Spleen (tissue), 11 donors: ENCODE measurements at regions not wholly inside any gene's neighbourhood (a gene's known extent, or its start where the extent isn't known, plus 50 kb on each side); places are given as distances from the start of the nearest gene placed in this dataset.

Experiments used
- DNase-seq: peaks from one replicate; pipeline ENCODE4 v3.0.0-alpha.2; 2020
- H3K27ac ChIP-seq, 8 donors: fragments of 200-600 bp; sonication (generic) in 7 of 8; 1 replicate in 4 of 8; 2 replicates in 4 of 8; pipeline versions ENCODE4 v1.5.0 to v1.8.0; 2016 to 2021; ENCODE audit warnings: inconsistent platforms in 4 of 8, mild to moderate bottlenecking in 4 of 8, moderate library complexity in 1 of 8
- H3K27me3 ChIP-seq, 7 donors: fragments of 200-600 bp; sonication (generic) in 6 of 7; replicated peaks in 1 of 7; 1 replicate in 4 of 7; 2 replicates in 3 of 7; pipeline versions ENCODE4 v1.5.0 to v1.8.0; 2016 to 2021; ENCODE audit warnings: inconsistent platforms in 3 of 7, mild to moderate bottlenecking in 1 of 7
- H3K36me3 ChIP-seq, 6 donors: fragments of 200-600 bp; sonication (generic) in 5 of 6; 1 replicate in 4 of 6; 2 replicates in 2 of 6; pipeline versions ENCODE4 v1.5.0 to v1.8.0; 2016 to 2021; ENCODE audit warnings: inconsistent platforms in 2 of 6
- H3K4me1 ChIP-seq, 6 donors: fragments of 200-600 bp; sonication (generic) in 5 of 6; 1 replicate in 3 of 6; 2 replicates in 3 of 6; pipeline versions ENCODE4 v1.5.0 to v1.8.0; 2016 to 2021; ENCODE audit warnings: inconsistent platforms in 3 of 6
- H3K4me3 ChIP-seq, 8 donors: fragments of 200-600 bp; sonication (generic) in 7 of 8; 1 replicate in 4 of 8; 2 replicates in 4 of 8; pipeline versions ENCODE4 v1.5.0 to v1.8.0; 2016 to 2021; ENCODE audit warnings: inconsistent platforms in 4 of 8, mild to moderate bottlenecking in 4 of 8, moderate library complexity in 2 of 8
- H3K9me3 ChIP-seq, 8 donors: fragments of 200-600 bp; sonication (generic) in 7 of 8; 1 replicate in 4 of 8; 2 replicates in 4 of 8; pipeline versions ENCODE4 v1.5.0 to v1.8.0; 2016 to 2021; ENCODE audit warnings: inconsistent platforms in 4 of 8
- POLR2A ChIP-seq, 3 donors: fragments of 450-650 bp; IDR thresholded peaks; one replicate each; pipeline ENCODE4 v1.5.1; 2017; ENCODE audit warnings: antibody characterized with exemption in 3 of 3, mild to moderate bottlenecking in 1 of 3
- POLR2AphosphoS5 ChIP-seq, 3 donors: sonication (generic); formaldehyde crosslinking; IDR thresholded peaks; one replicate each; pipeline ENCODE4 v1.5.1; 2017; ENCODE audit warnings: antibody characterized with exemption in 3 of 3
- WGBS, 5 donors: extraction: QIAGEN DNeasy Blood & Tissue Kit in 3 of 5; methylation state at CpG; one replicate each; pipeline versions ENCODE4 v1.1.5 to v1.1.7; 2013 to 2018; 5-methylcytosine and 5-hydroxymethylcytosine counted together
- intact Hi-C: fragments of 100-400 bp; cut with DNase I; formaldehyde crosslinking; loops from one replicate; pipeline ENCODE4 v1.15.0; 2023; ENCODE audit warnings: low total_unique reads
- TF ChIP-seq, protein P1 (sequence below), 11 experiments: fragments of 200-600 bp in 7 of 11; fragments of 450-650 bp in 4 of 11; sonication (generic) in 4 of 11; IDR thresholded peaks in 8 of 11; conservative IDR thresholded peaks in 3 of 11; 1 replicate in 7 of 11; 2 replicates in 4 of 11; pipeline versions ENCODE4 v1.4.0 to v1.8.0; 2016 to 2021; ENCODE audit warnings: antibody characterized with exemption in 11 of 11, inconsistent platforms in 4 of 11, mild to moderate bottlenecking in 1 of 11
- donor health status: healthy with polysubstance abuse.
- donor health status: DM: no; HTN: no; CAD: no; lungs with moderate emphysema.
- donor health status: DM: no; HTN: no; CAD: no.
- donor health status: Bipolar disorder and iron deficiency.
- donor health status: healthy.
- donor health status: DM: no; HTN: no; CAD: no.
- donor health status: DM: yes; HTN: yes; CAD: no.

DNA sequence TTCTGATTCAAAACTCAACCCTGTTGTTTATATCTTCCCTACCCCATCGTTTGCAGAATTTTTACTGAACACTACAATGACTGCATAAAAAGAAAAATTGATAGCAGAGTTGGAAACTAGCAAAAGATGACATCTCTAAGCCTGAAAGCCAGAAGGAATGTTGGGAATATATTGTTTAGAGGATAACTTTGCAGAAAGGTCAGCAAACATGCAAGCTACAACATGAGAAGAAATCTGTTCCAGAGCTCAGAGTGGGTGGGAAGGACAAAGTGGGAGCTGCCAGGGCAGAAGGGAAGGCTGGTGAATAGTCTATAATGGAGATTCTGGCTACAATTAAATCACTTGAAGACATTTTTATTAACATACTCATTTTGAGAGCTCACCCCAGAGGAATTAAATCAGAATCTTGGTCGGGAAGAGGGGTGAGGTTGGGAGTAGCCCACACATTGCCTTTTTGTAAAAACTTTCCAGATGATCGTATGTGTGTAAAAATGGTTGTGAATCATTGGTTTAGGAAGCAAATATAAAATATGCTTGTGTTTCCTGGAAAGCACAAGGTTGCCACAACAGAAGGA, 574.8 kb downstream of the FLRT2 start:
- Histone ChIP-seq H3K27me3 (no peaks in the 10 kb centered on the region), H3K4me1 (no peaks in the 10 kb centered on the region), H3K27ac (no peak overlapping the region), H3K9me3 (peaks cover 0 to 24% (median 2%) of the 10 kb centered on the region in 8 donors), H3K4me3 (no peak overlapping the region), H3K36me3 (no peaks in the 10 kb centered on the region)
- no peak for TF ChIP-seq POLR2A (IDR thresholded peaks at IDR 0.05)
- TF ChIP-seq, protein P1, sequence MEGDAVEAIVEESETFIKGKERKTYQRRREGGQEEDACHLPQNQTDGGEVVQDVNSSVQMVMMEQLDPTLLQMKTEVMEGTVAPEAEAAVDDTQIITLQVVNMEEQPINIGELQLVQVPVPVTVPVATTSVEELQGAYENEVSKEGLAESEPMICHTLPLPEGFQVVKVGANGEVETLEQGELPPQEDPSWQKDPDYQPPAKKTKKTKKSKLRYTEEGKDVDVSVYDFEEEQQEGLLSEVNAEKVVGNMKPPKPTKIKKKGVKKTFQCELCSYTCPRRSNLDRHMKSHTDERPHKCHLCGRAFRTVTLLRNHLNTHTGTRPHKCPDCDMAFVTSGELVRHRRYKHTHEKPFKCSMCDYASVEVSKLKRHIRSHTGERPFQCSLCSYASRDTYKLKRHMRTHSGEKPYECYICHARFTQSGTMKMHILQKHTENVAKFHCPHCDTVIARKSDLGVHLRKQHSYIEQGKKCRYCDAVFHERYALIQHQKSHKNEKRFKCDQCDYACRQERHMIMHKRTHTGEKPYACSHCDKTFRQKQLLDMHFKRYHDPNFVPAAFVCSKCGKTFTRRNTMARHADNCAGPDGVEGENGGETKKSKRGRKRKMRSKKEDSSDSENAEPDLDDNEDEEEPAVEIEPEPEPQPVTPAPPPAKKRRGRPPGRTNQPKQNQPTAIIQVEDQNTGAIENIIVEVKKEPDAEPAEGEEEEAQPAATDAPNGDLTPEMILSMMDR (IDR thresholded peaks at IDR 0.05 in 8 of 11, conservative IDR thresholded peaks at IDR 0.05 in 3 of 11), result no peak
- TF ChIP-seq POLR2AphosphoS5 (IDR thresholded peaks at IDR 0.05), result no peak
- intact Hi-C loops, result no loop called here
- 68 to 79% (median 71%) methylated on average over 3 of the region's 3 CpGs for WGBS, 5 donors
- DNase-seq, result no peak

DNA sequence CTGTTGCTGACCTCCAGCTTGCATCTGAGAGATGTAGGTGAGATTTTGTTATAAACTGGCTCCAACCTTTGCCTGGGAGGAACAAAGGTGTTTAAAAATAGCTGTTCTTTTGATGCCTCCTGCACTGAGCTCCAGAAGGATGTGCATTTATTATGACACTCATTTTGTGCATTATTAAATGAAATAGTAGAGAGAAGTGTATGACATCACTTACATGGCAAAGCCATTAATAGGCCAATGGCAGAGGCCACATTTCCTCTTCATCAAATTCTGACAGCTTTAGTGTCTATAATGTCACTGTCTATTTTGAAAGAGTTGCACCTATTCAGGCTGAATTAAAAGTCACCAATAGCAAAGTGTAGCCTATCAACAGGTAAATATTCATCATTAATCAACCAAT, 564.6 kb downstream of the FLRT2 start:
- intact Hi-C loops, result no loop called here
- no peaks in the 10 kb centered on the region for H3K4me1 ChIP-seq
- H3K36me3 ChIP-seq, result no peaks in the 10 kb centered on the region
- H3K27ac ChIP-seq, result no peak overlapping the region
- TF ChIP-seq, protein P1 (IDR thresholded peaks at IDR 0.05 in 8 of 11, conservative IDR thresholded peaks at IDR 0.05 in 3 of 11), result no peak
- TF ChIP-seq POLR2AphosphoS5 (IDR thresholded peaks at IDR 0.05), result no peak
- no peak for TF ChIP-seq POLR2A (IDR thresholded peaks at IDR 0.05)
- H3K4me3 ChIP-seq, result no peak overlapping the region
- peaks cover 0 to 7% (median 0%) of the 10 kb centered on the region in 8 donors for H3K9me3 ChIP-seq
- no peaks in the 10 kb centered on the region for H3K27me3 ChIP-seq
- no peak for DNase-seq

DNA sequence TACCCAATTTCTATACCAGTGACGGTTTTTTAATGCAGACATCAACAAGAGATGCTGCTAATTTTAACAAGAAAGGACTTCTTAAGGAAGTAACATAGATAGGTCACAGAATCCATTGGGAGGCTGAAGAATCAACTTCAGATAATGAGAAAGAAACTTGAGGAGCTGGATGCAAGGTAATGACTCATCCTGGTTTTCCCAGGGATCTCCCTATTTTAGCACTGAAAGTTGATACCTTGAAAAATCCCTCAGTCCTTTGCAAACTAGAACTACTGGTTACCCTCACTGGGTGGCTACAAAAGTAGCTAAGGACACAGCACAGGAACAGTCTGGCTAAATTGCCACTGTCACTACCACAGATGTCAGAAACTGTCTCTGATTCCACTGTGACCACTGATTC, 561.9 kb downstream of the FLRT2 start:
- intact Hi-C loops, result no loop called here
- Histone ChIP-seq H3K27ac (no peak overlapping the region), H3K4me1 (no peaks in the 10 kb centered on the region), H3K27me3 (no peaks in the 10 kb centered on the region), H3K9me3 (peaks cover 0 to 7% (median 0%) of the 10 kb centered on the region in 8 donors), H3K36me3 (no peaks in the 10 kb centered on the region), H3K4me3 (no peak overlapping the region)
- no peak for DNase-seq
- TF ChIP-seq POLR2AphosphoS5 (IDR thresholded peaks at IDR 0.05), result no peak
- TF ChIP-seq POLR2A (IDR thresholded peaks at IDR 0.05), result no peak
- TF ChIP-seq, protein P1 (IDR thresholded peaks at IDR 0.05 in 8 of 11, conservative IDR thresholded peaks at IDR 0.05 in 3 of 11), result no peak
- 64 to 92% (median 82%) methylated on average over 1 of the region's 1 CpG for WGBS, 5 donors

DNA sequence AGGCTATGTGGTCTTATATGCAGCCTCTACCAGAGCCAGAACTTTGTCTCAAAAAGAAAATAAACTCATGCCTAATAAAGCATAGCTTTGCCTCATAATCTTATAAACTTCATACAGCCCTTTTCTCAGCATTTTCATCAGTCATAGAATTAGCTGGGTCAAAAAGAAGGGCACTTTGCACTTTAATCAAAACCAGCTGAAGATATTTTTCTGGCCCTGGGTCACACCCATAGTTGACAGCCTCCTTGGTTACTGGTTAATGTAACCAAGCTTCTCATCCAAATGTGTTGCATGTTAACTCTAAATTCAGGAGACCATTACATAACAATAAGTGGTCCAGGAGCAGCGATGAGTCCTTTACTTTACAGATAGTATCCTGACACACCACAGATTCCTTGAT, 558.2 kb downstream of the FLRT2 start:
- intact Hi-C loops, result no loop called here
- Histone ChIP-seq H3K27ac (no peak overlapping the region), H3K4me1 (no peaks in the 10 kb centered on the region), H3K4me3 (no peak overlapping the region), H3K9me3 (peaks cover 0 to under 1% (median 0%) of the 10 kb centered on the region in 8 donors), H3K27me3 (no peaks in the 10 kb centered on the region), H3K36me3 (no peaks in the 10 kb centered on the region)
- DNase-seq, result no peak
- TF ChIP-seq, protein P1 (IDR thresholded peaks at IDR 0.05 in 8 of 11, conservative IDR thresholded peaks at IDR 0.05 in 3 of 11), result no peak
- no peak for TF ChIP-seq POLR2A (IDR thresholded peaks at IDR 0.05)
- 76 to 100% (median 86%) methylated on average over 1 of the region's 1 CpG for WGBS, 5 donors
